ENCODE measurements at regions not wholly inside any gene's neighbourhood (a gene's known extent, or its start where the extent isn't known, plus 50 kb on each side); places are given as distances from the start of the nearest gene placed in this dataset.
"Not testable (repeated sequence)": the region's sequence is repeated elsewhere in the genome, so short reads cannot be mapped to it uniquely, and the experiment has no call there.

- ATAC-seq (no peak), DNase-seq (no peak)
- Histone ChIP-seq H3K4me1 (ENCODE audit: low read depth) (no peaks in the 10 kb centered on the region), H3K9me3 (no peaks in the 10 kb centered on the region), H3K4me3 (no peak overlapping the region), H3K36me3 (ENCODE audit: low read depth) (no peaks in the 10 kb centered on the region)
- TF ChIP-seq CTCF (IDR thresholded peaks at IDR 0.05) = no peak
- intact Hi-C loops (cut with DNase I, micrococcal nuclease) = no loop called here
Observed at GRCh38 chr15:47116698-47117097, 600.6 kb upstream of the SEMA6D start.

GRCh38 chr15:47119349-47119748 lies 598.0 kb upstream of the SEMA6D start:
- no peak overlapping the region for H3K4me3 ChIP-seq
- no peaks in the 10 kb centered on the region for H3K4me1 ChIP-seq (ENCODE audit: low read depth)
- DNase-seq = no peak
- H3K36me3 ChIP-seq (ENCODE audit: low read depth) = no peaks in the 10 kb centered on the region
- no peaks in the 10 kb centered on the region for H3K9me3 ChIP-seq
- intact Hi-C loops (cut with DNase I, micrococcal nuclease) = no loop called here
- peak; percentile 79 for ATAC-seq
- no peak for TF ChIP-seq CTCF (IDR thresholded peaks at IDR 0.05)

GRCh38 chr15:47124430-47125102 lies 592.7 kb upstream of the SEMA6D start:
- no peak for ATAC-seq
- TF ChIP-seq CTCF (IDR thresholded peaks at IDR 0.05) = no peak
- DNase-seq = no peak

GRCh38 chr15:47129033-47129432 lies 588.3 kb upstream of the SEMA6D start:
- ATAC-seq = peak; percentile 70

More at GRCh38 chr15:47124430-47125102, 592.7 kb upstream of the SEMA6D start:
- Histone ChIP-seq H3K36me3 (ENCODE audit: low read depth) (no peaks in the 10 kb centered on the region), H3K9me3 (no peaks in the 10 kb centered on the region), H3K4me1 (ENCODE audit: low read depth) (no peaks in the 10 kb centered on the region), H3K4me3 (no peak overlapping the region)
- intact Hi-C loops (cut with DNase I, micrococcal nuclease) = no loop called here

GRCh38 chr15:47131450-47131849 lies 585.9 kb upstream of the SEMA6D start:
- H3K4me3 ChIP-seq; H3K4me1 ChIP-seq (ENCODE audit: low read depth); ATAC-seq; intact Hi-C loops (cut with DNase I, micrococcal nuclease); DNase-seq; H3K9me3 ChIP-seq; H3K36me3 ChIP-seq (ENCODE audit: low read depth): not testable (repeated sequence)

More at GRCh38 chr15:47129033-47129432, 588.3 kb upstream of the SEMA6D start:
- H3K36me3 ChIP-seq (ENCODE audit: low read depth) = no peaks in the 10 kb centered on the region
- intact Hi-C loops (cut with DNase I, micrococcal nuclease) = no loop called here
- peak in 2 of 3 donors; percentile 28 to 29 for DNase-seq
- TF ChIP-seq CTCF (IDR thresholded peaks at IDR 0.05) = no peak
- no peaks in the 10 kb centered on the region for H3K9me3 ChIP-seq
- no peak overlapping the region for H3K4me3 ChIP-seq
- no peaks in the 10 kb centered on the region for H3K4me1 ChIP-seq (ENCODE audit: low read depth)

- no peak for DNase-seq
- H3K4me1 ChIP-seq (ENCODE audit: low read depth) = no peaks in the 10 kb centered on the region
- no peaks in the 10 kb centered on the region for H3K9me3 ChIP-seq
- H3K4me3 ChIP-seq = no peak overlapping the region
- no peak for ATAC-seq
- no peak for TF ChIP-seq CTCF (IDR thresholded peaks at IDR 0.05)
- no peaks in the 10 kb centered on the region for H3K36me3 ChIP-seq (ENCODE audit: low read depth)
- intact Hi-C loops (cut with DNase I, micrococcal nuclease) = no loop called here
Observed at GRCh38 chr15:47135267-47135666, 582.0 kb upstream of the SEMA6D start.
